Subcutaneous abdominal adipose tissue (tissue), 5 donors: ENCODE measurements at regions not wholly inside any gene's neighbourhood (a gene's known extent, or its start where the extent isn't known, plus 50 kb on each side); places are given as distances from the start of the nearest gene placed in this dataset.

ENCODE experiments used
- H3K27ac ChIP-seq: one replicate; pipeline ENCODE4 v1.7.0; 2013; ENCODE audit warnings: low read depth, mild to moderate bottlenecking, inconsistent platforms, low read length, moderate library complexity
- H3K27me3 ChIP-seq, 5 donors: one replicate each; pipeline ENCODE4 v1.7.0; 2013; ENCODE audit warnings: low read length in 5 of 5, inconsistent platforms in 1 of 5; ENCODE audit not compliant: control insufficient read depth in 5 of 5, insufficient read depth in 4 of 5
- H3K36me3 ChIP-seq, 5 donors: one replicate each; pipeline ENCODE4 v1.7.0; 2013; ENCODE audit warnings: low read length in 5 of 5; ENCODE audit not compliant: control insufficient read depth in 5 of 5, insufficient read depth in 5 of 5
- H3K4me1 ChIP-seq, 5 donors: one replicate each; pipeline ENCODE4 v1.7.0; 2013; ENCODE audit warnings: low read length in 5 of 5, mild to moderate bottlenecking in 3 of 5, moderate library complexity in 1 of 5; ENCODE audit not compliant: control insufficient read depth in 5 of 5, insufficient read depth in 5 of 5
- H3K4me3 ChIP-seq, 5 donors: one replicate each; pipeline ENCODE4 v1.7.0; 2013; ENCODE audit warnings: low read length in 5 of 5, low read depth in 1 of 5
- H3K9ac ChIP-seq, 5 donors: one replicate each; pipeline ENCODE4 v1.7.0; 2013; ENCODE audit warnings: low read length in 5 of 5, mild to moderate bottlenecking in 4 of 5, moderate library complexity in 3 of 5
- H3K9me3 ChIP-seq, 5 donors: one replicate each; pipeline ENCODE4 v1.7.0; 2013; ENCODE audit warnings: low read length in 5 of 5; ENCODE audit not compliant: control insufficient read depth in 5 of 5
- donor health status: healthy.
- donor health status: healthy.
- donor health status: healthy.
- donor health status: healthy.
- donor health status: healthy.

GRCh38 chr9:73611032-73611431 lies 459.4 kb downstream of the ANXA1 start:
- Histone ChIP-seq H3K9me3 (no peaks in the 10 kb centered on the region), H3K4me1 (no peaks in the 10 kb centered on the region), H3K4me3 (no peak overlapping the region), H3K27me3 (no peaks in the 10 kb centered on the region), H3K36me3 (no peaks in the 10 kb centered on the region), H3K9ac (no peak overlapping the region), H3K27ac (no peak overlapping the region)

- Histone ChIP-seq H3K27ac (no peak overlapping the region), H3K27me3 (no peaks in the 10 kb centered on the region), H3K9me3 (no peaks in the 10 kb centered on the region), H3K4me1 (no peaks in the 10 kb centered on the region), H3K36me3 (no peaks in the 10 kb centered on the region), H3K9ac (no peak overlapping the region), H3K4me3 (no peak overlapping the region)
These were observed 461.5 kb downstream of the ANXA1 start for GRCh38 chr9:73613092-73613701.

GRCh38 chr9:73615557-73615956 lies 463.9 kb downstream of the ANXA1 start:
- H3K9me3 ChIP-seq = no peaks in the 10 kb centered on the region
- H3K9ac ChIP-seq = no peak overlapping the region
- no peaks in the 10 kb centered on the region for H3K4me1 ChIP-seq
- no peak overlapping the region for H3K27ac ChIP-seq
- H3K36me3 ChIP-seq = no peaks in the 10 kb centered on the region
- no peaks in the 10 kb centered on the region for H3K27me3 ChIP-seq
- no peak overlapping the region for H3K4me3 ChIP-seq

GRCh38 chr9:73617586-73617985 lies 465.9 kb downstream of the ANXA1 start:
- no peak overlapping the region for H3K4me3 ChIP-seq
- no peaks in the 10 kb centered on the region for H3K27me3 ChIP-seq
- H3K9me3 ChIP-seq = peaks cover 0 to 4% (median 0%) of the 10 kb centered on the region in 5 donors
- H3K27ac ChIP-seq = no peak overlapping the region
- no peaks in the 10 kb centered on the region for H3K36me3 ChIP-seq
- H3K9ac ChIP-seq = no peak overlapping the region
- no peaks in the 10 kb centered on the region for H3K4me1 ChIP-seq

GRCh38 chr9:73640971-73641370 lies 489.3 kb downstream of the ANXA1 start:
- Histone ChIP-seq H3K9me3 (no peaks in the 10 kb centered on the region), H3K4me3 (no peak overlapping the region), H3K36me3 (no peaks in the 10 kb centered on the region), H3K9ac (no peak overlapping the region), H3K4me1 (peaks cover 0 to 5% (median 0%) of the 10 kb centered on the region in 5 donors), H3K27ac (no peak overlapping the region), H3K27me3 (no peaks in the 10 kb centered on the region)

GRCh38 chr9:73643379-73644013 lies 491.8 kb downstream of the ANXA1 start:
- no peak overlapping the region for H3K27ac ChIP-seq
- no peak overlapping the region for H3K9ac ChIP-seq
- H3K36me3 ChIP-seq = no peaks in the 10 kb centered on the region
- no peaks in the 10 kb centered on the region for H3K27me3 ChIP-seq
- H3K4me3 ChIP-seq = no peak overlapping the region
- H3K4me1 ChIP-seq = peaks cover 0 to 8% (median 0%) of the 10 kb centered on the region in 5 donors
- H3K9me3 ChIP-seq = no peaks in the 10 kb centered on the region

GRCh38 chr9:73647560-73647959 lies 495.9 kb downstream of the ANXA1 start:
- H3K27me3 ChIP-seq = no peaks in the 10 kb centered on the region
- no peak overlapping the region for H3K4me3 ChIP-seq
- no peak overlapping the region for H3K9ac ChIP-seq

GRCh38 chr9:73649552-73649951 lies 497.9 kb downstream of the ANXA1 start:
- Histone ChIP-seq H3K27me3 (no peaks in the 10 kb centered on the region), H3K9me3 (peaks cover 0 to 3% (median 0%) of the 10 kb centered on the region in 5 donors), H3K4me3 (no peak overlapping the region), H3K4me1 (peaks cover 0 to 8% (median 0%) of the 10 kb centered on the region in 5 donors), H3K36me3 (no peaks in the 10 kb centered on the region), H3K9ac (no peak overlapping the region), H3K27ac (no peak overlapping the region)

More at GRCh38 chr9:73647560-73647959, 495.9 kb downstream of the ANXA1 start:
- peaks cover 0 to 8% (median 0%) of the 10 kb centered on the region in 5 donors for H3K4me1 ChIP-seq
- no peak overlapping the region for H3K27ac ChIP-seq
- peaks cover 0 to 3% (median 0%) of the 10 kb centered on the region in 5 donors for H3K9me3 ChIP-seq
- H3K36me3 ChIP-seq = no peaks in the 10 kb centered on the region

GRCh38 chr9:73655363-73655762 lies 503.7 kb downstream of the ANXA1 start:
- Histone ChIP-seq H3K27me3 (no peaks in the 10 kb centered on the region), H3K27ac (peak overlapping the region; percentile 3), H3K36me3 (no peaks in the 10 kb centered on the region), H3K4me1 (peaks cover 0 to 17% (median 2%) of the 10 kb centered on the region in 5 donors), H3K4me3 (peak overlapping the region in 1 of 5 donors; percentile 16), H3K9me3 (no peaks in the 10 kb centered on the region), H3K9ac (no peak overlapping the region)

- Histone ChIP-seq H3K27ac (peak overlapping the region; percentile 3), H3K4me3 (peak overlapping the region in 1 of 5 donors; percentile 16), H3K4me1 (peaks cover 0 to 17% (median 2%) of the 10 kb centered on the region in 5 donors), H3K9ac (no peak overlapping the region), H3K27me3 (no peaks in the 10 kb centered on the region), H3K36me3 (no peaks in the 10 kb centered on the region), H3K9me3 (no peaks in the 10 kb centered on the region)
These were observed 504.2 kb downstream of the ANXA1 start for GRCh38 chr9:73655831-73656230.
